Endothelial cell of umbilical vein (primary cell): ENCODE measurements at regions not wholly inside any gene's neighbourhood (a gene's known extent, or its start where the extent isn't known, plus 50 kb on each side); places are given as distances from the start of the nearest gene placed in this dataset.

Experiments used
- BruUV-seq: library from RNA; stranded (reverse); fragments of 400-500 nt; replicated peaks from 2 replicates; lab custom pipeline; 2021; lab: Mats Ljungman, UMichigan
- CTCF ChIA-PET: fragments of 300-600, 350-600 bp; sonication (Branson Sonifier 250); formaldehyde crosslinking; loops from one replicate; lab custom pipeline; 2021; ENCODE audit warnings: antibody characterized with exemption, inconsistent platforms; lab: Charles Lee
- POLR2A ChIA-PET: fragments of 300-600, 350-600 bp; sonication (Branson Sonifier 250); formaldehyde crosslinking; loops from one replicate; lab custom pipeline; 2021; ENCODE audit warnings: antibody characterized with exemption, inconsistent platforms; lab: Charles Lee
- DNase-seq: peaks from one replicate; pipeline ENCODE4 v3.0.0-alpha.2; 2011; ENCODE audit warnings: low read depth, low spot score
- FAIRE-seq: peaks from 2 replicates; lab custom pipeline; 2011; peaks lifted over from hg19 to GRCh38; lab: Jason Lieb, UNC
- H2AFZ ChIP-seq: 2 replicates; pipeline ENCODE4 v1.6.0; 2012; ENCODE audit warnings: low read depth, low read length, control low read depth, inconsistent platforms
- H3K27ac ChIP-seq: 2 replicates; pipeline ENCODE4 v1.5.1; 2011; ENCODE audit warnings: low read depth, mild to moderate bottlenecking, control low read depth, low read length, moderate library complexity; ENCODE audit not compliant: insufficient read depth
- H3K27me3 ChIP-seq, 2 experiments: 2 replicates each; pipeline versions ENCODE4 v1.6.0 to v1.6.1; 2011; ENCODE audit warnings: low read length in 2 of 2, mixed read lengths in 1 of 2; ENCODE audit not compliant: control insufficient read depth in 2 of 2, insufficient read depth in 2 of 2
- H3K36me3 ChIP-seq, 2 experiments: 2 replicates in 1 of 2; 3 replicates in 1 of 2; pipeline ENCODE4 v1.5.1; 2011; ENCODE audit warnings: low read length in 2 of 2, mild to moderate bottlenecking in 1 of 2, moderate library complexity in 1 of 2; ENCODE audit not compliant: control insufficient read depth in 2 of 2, insufficient read depth in 2 of 2; ENCODE audit errors: extremely low read depth in 1 of 2
- H3K4me1 ChIP-seq: 3 replicates; pipeline ENCODE4 v1.5.1; 2011; ENCODE audit warnings: mild to moderate bottlenecking, low read length; ENCODE audit not compliant: control insufficient read depth, insufficient read depth; ENCODE audit errors: extremely low read depth
- H3K4me2 ChIP-seq: 2 replicates; pipeline ENCODE4 v1.6.1; 2011; ENCODE audit warnings: low read length, control low read depth, mixed read lengths; ENCODE audit not compliant: insufficient read depth
- H3K4me3 ChIP-seq, 3 experiments: fragments of 200-600 bp in 1 of 3; sonication (generic), shearing (Covaris generic) in 1 of 3; replicated peaks in 1 of 3; 2 replicates each; pipeline ENCODE4 v1.5.1; 2011 to 2016; ENCODE audit warnings: control low read depth in 3 of 3, low read length in 3 of 3, mild to moderate bottlenecking in 2 of 3, inconsistent platforms in 1 of 3, low read depth in 1 of 3, moderate library complexity in 1 of 3; ENCODE audit not compliant: insufficient read depth in 1 of 3
- H3K79me2 ChIP-seq: 2 replicates; pipeline ENCODE4 v1.6.0; 2012; ENCODE audit warnings: low read length, inconsistent platforms; ENCODE audit not compliant: control insufficient read depth, insufficient read depth
- H3K9ac ChIP-seq: replicated peaks from 2 replicates; pipeline ENCODE3; 2011; ENCODE audit warnings: low read length, control low read depth; ENCODE audit not compliant: insufficient read depth; ENCODE audit errors: extremely low read depth
- H3K9me1 ChIP-seq: replicated peaks from 3 replicates; pipeline ENCODE4 v1.6.0; 2011; ENCODE audit warnings: mild to moderate bottlenecking, low read length; ENCODE audit not compliant: control insufficient read depth, insufficient read depth; ENCODE audit errors: extremely low read depth
- H3K9me3 ChIP-seq: replicated peaks from 2 replicates; pipeline ENCODE4 v1.5.1; 2012; ENCODE audit warnings: low read length, inconsistent platforms; ENCODE audit not compliant: control insufficient read depth, insufficient read depth
- H4K20me1 ChIP-seq: replicated peaks from 2 replicates; pipeline ENCODE3; 2011; ENCODE audit warnings: mild to moderate bottlenecking, low read length; ENCODE audit not compliant: control insufficient read depth, insufficient read depth; ENCODE audit errors: extremely low read depth
- FOS ChIP-seq: IDR thresholded peaks from 2 replicates; pipeline ENCODE4 v1.6.1; 2011; ENCODE audit warnings: mild to moderate bottlenecking, low read length, moderate library complexity, borderline replicate concordance; ENCODE audit not compliant: insufficient read depth
- GATA2 ChIP-seq: IDR thresholded peaks from 2 replicates; pipeline ENCODE4 v1.7.0; 2011; ENCODE audit warnings: low read depth, mild to moderate bottlenecking, moderate library complexity, mixed read lengths, low read length; ENCODE audit not compliant: insufficient read length, insufficient read depth
- MAX ChIP-seq: IDR thresholded peaks from 2 replicates; pipeline ENCODE4 v1.6.1; 2011; ENCODE audit not compliant: insufficient read depth, insufficient read length
- POLR2A ChIP-seq: IDR thresholded peaks from 2 replicates; pipeline ENCODE4 v1.6.1; 2012; ENCODE audit warnings: low read depth, mild to moderate bottlenecking, control low read depth, low read length
- POLR2AphosphoS5 ChIP-seq: IDR thresholded peaks from 2 replicates; pipeline ENCODE4 v1.6.1; 2012; ENCODE audit warnings: low read depth, mild to moderate bottlenecking, control low read depth, low read length, moderate library complexity; ENCODE audit not compliant: insufficient read depth
- dilution Hi-C: fragments of 300-500 bp; cut with MboI; formaldehyde crosslinking; loops from one replicate; pipeline ENCODE4 v1.15.0; 2019; ENCODE audit warnings: low sequenced_read_pairs; ENCODE audit not compliant: extremely low pct_ligation_motif_present
- intact Hi-C: fragments of 100-400 bp; cut with micrococcal nuclease; formaldehyde crosslinking; loops from one replicate; pipeline ENCODE4 v1.10.0; 2022
- TF ChIP-seq, protein P1 (sequence below), 2 donors: IDR thresholded peaks; 1 replicate in 1 of 2; 2 replicates in 1 of 2; pipeline ENCODE4 v1.5.1; 2011; ENCODE audit warnings: low read length in 2 of 2, mild to moderate bottlenecking in 2 of 2, moderate library complexity in 2 of 2, control low read depth in 1 of 2, inconsistent platforms in 1 of 2, low read depth in 1 of 2; ENCODE audit not compliant: insufficient read depth in 1 of 2; ENCODE audit errors: extremely low read depth in 1 of 2

GRCh38 chr3:64911138-64911537, 223.3 kb upstream of the ADAMTS9 start:
- no peak overlapping the region for H3K4me3 ChIP-seq
- no peaks in the 10 kb centered on the region for H3K27me3 ChIP-seq
- FAIRE-seq (no peak), DNase-seq (no peak)
- no peak overlapping the region for H3K27ac ChIP-seq
- dilution Hi-C loops = no loop called here
- TF ChIP-seq MAX = no peak
- no peak overlapping the region for H2AFZ ChIP-seq
- no peaks in the 10 kb centered on the region for H3K36me3 ChIP-seq
- no peaks in the 10 kb centered on the region for H3K79me2 ChIP-seq
- no peak overlapping the region for H3K9ac ChIP-seq
- POLR2A ChIA-PET = no interaction called here
- BruUV-seq = no TSS peak
- intact Hi-C loops = no loop called here
- CTCF ChIA-PET = no interaction called here
- H3K4me1 ChIP-seq = peaks cover 41% of the 10 kb centered on the region
- H3K9me3 ChIP-seq = no peaks in the 10 kb centered on the region
- H3K4me2 ChIP-seq = no peak overlapping the region
- no peaks in the 10 kb centered on the region for H4K20me1 ChIP-seq
- no peaks in the 10 kb centered on the region for H3K9me1 ChIP-seq

DNA sequence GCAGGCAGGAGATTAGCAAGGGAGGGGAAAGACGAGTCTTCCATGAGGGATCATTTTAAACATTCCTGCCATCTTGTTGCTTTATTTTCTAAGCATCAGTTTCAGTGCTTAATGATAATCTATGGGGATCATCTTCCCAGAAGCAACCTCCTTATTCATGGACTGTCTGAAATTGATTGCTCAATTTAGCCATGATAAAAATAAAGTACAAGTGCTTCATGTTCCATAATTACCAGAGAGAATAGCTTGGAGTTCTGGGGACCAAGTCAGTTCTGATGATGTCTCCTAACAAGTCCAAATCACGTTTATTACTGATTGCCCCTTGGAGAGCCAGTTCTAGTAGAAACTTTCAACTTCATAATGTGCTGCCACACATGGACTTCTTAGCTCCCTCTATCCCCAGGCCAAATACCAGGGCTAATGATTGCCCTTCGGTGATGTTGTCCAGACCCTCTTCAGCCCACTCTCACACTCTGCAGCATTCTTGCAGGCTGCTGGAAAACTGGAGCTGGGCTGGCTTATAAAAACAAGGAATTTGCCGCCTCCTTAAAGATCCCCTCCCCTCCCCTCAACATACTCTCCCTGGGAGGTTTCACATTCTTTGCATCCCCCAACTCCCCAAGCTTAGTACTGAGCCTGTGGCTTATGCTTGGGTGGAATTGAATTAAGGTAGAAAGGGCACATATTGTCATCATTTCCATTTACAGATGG, 222.1 kb upstream of the ADAMTS9 start:
- dilution Hi-C loops = no loop called here
- no peak overlapping the region for H3K4me3 ChIP-seq
- H4K20me1 ChIP-seq = no peaks in the 10 kb centered on the region
- no TSS peak for BruUV-seq
- H3K27ac ChIP-seq = peak overlapping the region; percentile 89
- H3K27me3 ChIP-seq = no peaks in the 10 kb centered on the region
- FAIRE-seq (no peak), DNase-seq (no peak)
- TF ChIP-seq GATA2 (no peak), FOS (no peak), POLR2A (no peak), POLR2AphosphoS5 (no peak)
- TF ChIP-seq, protein P1, sequence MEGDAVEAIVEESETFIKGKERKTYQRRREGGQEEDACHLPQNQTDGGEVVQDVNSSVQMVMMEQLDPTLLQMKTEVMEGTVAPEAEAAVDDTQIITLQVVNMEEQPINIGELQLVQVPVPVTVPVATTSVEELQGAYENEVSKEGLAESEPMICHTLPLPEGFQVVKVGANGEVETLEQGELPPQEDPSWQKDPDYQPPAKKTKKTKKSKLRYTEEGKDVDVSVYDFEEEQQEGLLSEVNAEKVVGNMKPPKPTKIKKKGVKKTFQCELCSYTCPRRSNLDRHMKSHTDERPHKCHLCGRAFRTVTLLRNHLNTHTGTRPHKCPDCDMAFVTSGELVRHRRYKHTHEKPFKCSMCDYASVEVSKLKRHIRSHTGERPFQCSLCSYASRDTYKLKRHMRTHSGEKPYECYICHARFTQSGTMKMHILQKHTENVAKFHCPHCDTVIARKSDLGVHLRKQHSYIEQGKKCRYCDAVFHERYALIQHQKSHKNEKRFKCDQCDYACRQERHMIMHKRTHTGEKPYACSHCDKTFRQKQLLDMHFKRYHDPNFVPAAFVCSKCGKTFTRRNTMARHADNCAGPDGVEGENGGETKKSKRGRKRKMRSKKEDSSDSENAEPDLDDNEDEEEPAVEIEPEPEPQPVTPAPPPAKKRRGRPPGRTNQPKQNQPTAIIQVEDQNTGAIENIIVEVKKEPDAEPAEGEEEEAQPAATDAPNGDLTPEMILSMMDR (IDR thresholded peaks at IDR 0.05; ENCODE audit: extremely low read depth in 1 of 2, insufficient read depth in 1 of 2, low read depth in 1 of 2, low read length in 2 of 2) = no peak
- peaks cover 30% of the 10 kb centered on the region for H3K4me1 ChIP-seq
- H3K36me3 ChIP-seq = no peaks in the 10 kb centered on the region
- POLR2A ChIA-PET = no interaction called here
- CTCF ChIA-PET = no interaction called here
- intact Hi-C loops = loop anchor here (2.0 to 5.0 kb wide), 4 partner anchors 13 to 293 kb away; partner anchors contain the start of gene ADAMTS9
- no peak overlapping the region for H3K9ac ChIP-seq
- no peak overlapping the region for H3K4me2 ChIP-seq
- H3K9me3 ChIP-seq = no peaks in the 10 kb centered on the region
- H3K79me2 ChIP-seq = no peaks in the 10 kb centered on the region
- H2AFZ ChIP-seq = peak overlapping the region; percentile 75
- H3K9me1 ChIP-seq = no peaks in the 10 kb centered on the region
